Testis (tissue), 2 donors: ENCODE measurements at regions not wholly inside any gene's neighbourhood (a gene's known extent, or its start where the extent isn't known, plus 50 kb on each side); places are given as distances from the start of the nearest gene placed in this dataset.

ENCODE experiments used
- DNase-seq: peaks from one replicate; pipeline ENCODE4 v3.0.0-alpha.2; 2019
- H3K27ac ChIP-seq, 2 donors: fragments of 200-600 bp; sonication (generic); one replicate each; pipeline ENCODE4 v1.5.1; 2019
- H3K27me3 ChIP-seq: fragments of 200-600 bp; sonication (generic); one replicate; pipeline ENCODE4 v1.5.1; 2019
- H3K36me3 ChIP-seq: fragments of 200-600 bp; sonication (generic); one replicate; pipeline ENCODE4 v1.5.1; 2017; ENCODE audit warnings: low read depth; ENCODE audit errors: missing control alignments
- H3K4me1 ChIP-seq: fragments of 200-600 bp; sonication (generic); one replicate; pipeline ENCODE4 v1.5.1; 2019
- H3K4me3 ChIP-seq, 2 donors: fragments of 200-600 bp; sonication (generic); one replicate each; pipeline ENCODE4 v1.5.1; 2017 to 2019
- H3K9me3 ChIP-seq: fragments of 200-600 bp; sonication (generic); one replicate; pipeline ENCODE4 v1.5.1; 2017
- CTCF ChIP-seq, 3 experiments: fragments of 450-650 bp in 2 of 3; fragments of 200-600 bp in 1 of 3; sonication (generic) in 1 of 3; IDR thresholded peaks; one replicate each; pipeline ENCODE4 v1.5.1; 2016 to 2019; ENCODE audit warnings: antibody characterized with exemption in 3 of 3, mild to moderate bottlenecking in 2 of 3, moderate library complexity in 1 of 3
- POLR2A ChIP-seq: fragments of 450-650 bp; IDR thresholded peaks from one replicate; pipeline ENCODE4 v1.6.1; 2017; ENCODE audit warnings: antibody characterized with exemption, mild to moderate bottlenecking, moderate library complexity
- WGBS, 2 donors: methylation state at CpG; one replicate each; pipeline ENCODE4 v1.1.5; 2018; 5-methylcytosine and 5-hydroxymethylcytosine counted together
- intact Hi-C: fragments of 100-400 bp; cut with DNase I; formaldehyde crosslinking; loops from one replicate; pipeline ENCODE4 v1.15.1; 2023; ENCODE audit warnings: low total_unique reads

- TF ChIP-seq CTCF (IDR thresholded peaks at IDR 0.05), result no peak
- Histone ChIP-seq H3K27ac (no peak overlapping the region), H3K9me3 (no peaks in the 10 kb centered on the region), H3K4me3 (no peak overlapping the region), H3K36me3 (no peaks in the 10 kb centered on the region), H3K4me1 (no peaks in the 10 kb centered on the region), H3K27me3 (no peaks in the 10 kb centered on the region)
- intact Hi-C loops, result no loop called here
- 90 to 95% methylated on average over 2 of the region's 2 CpGs for WGBS, 2 donors
- no peak for DNase-seq
Measured at GRCh38 chr6:113047932-113048331, 700.8 kb downstream of the RFPL4B start.

- 51 to 64% methylated on average over 3 of the region's 3 CpGs for WGBS, 2 donors
- no peak overlapping the region for H3K4me3 ChIP-seq
- TF ChIP-seq POLR2A, result no peak
- no peak for TF ChIP-seq CTCF (IDR thresholded peaks at IDR 0.05)
Measured at GRCh38 chr6:113048741-113049140, 701.6 kb downstream of the RFPL4B start.

GRCh38 chr6:113049190-113049589 lies 702.1 kb downstream of the RFPL4B start:
- H3K4me3 ChIP-seq, result no peak overlapping the region
- H3K27ac ChIP-seq, result no peak overlapping the region
- H3K9me3 ChIP-seq, result no peaks in the 10 kb centered on the region
- no peaks in the 10 kb centered on the region for H3K4me1 ChIP-seq
- WGBS, 2 donors, result 40 to 45% methylated on average over 2 of the region's 2 CpGs
- no peak for TF ChIP-seq POLR2A
- no peak for TF ChIP-seq CTCF (IDR thresholded peaks at IDR 0.05)
- no peaks in the 10 kb centered on the region for H3K27me3 ChIP-seq
- intact Hi-C loops, result no loop called here
- no peaks in the 10 kb centered on the region for H3K36me3 ChIP-seq
- DNase-seq, result no peak

More at GRCh38 chr6:113048741-113049140, 701.6 kb downstream of the RFPL4B start:
- Histone ChIP-seq H3K36me3 (no peaks in the 10 kb centered on the region), H3K9me3 (no peaks in the 10 kb centered on the region), H3K27me3 (no peaks in the 10 kb centered on the region), H3K27ac (no peak overlapping the region), H3K4me1 (no peaks in the 10 kb centered on the region)
- intact Hi-C loops, result no loop called here
- no peak for DNase-seq

- WGBS, 2 donors, result 65 to 67% methylated on average over 6 of the region's 6 CpGs
Measured at GRCh38 chr6:113050010-113050858, 703.1 kb downstream of the RFPL4B start.

More at GRCh38 chr6:113050010-113050858, 703.1 kb downstream of the RFPL4B start:
- no peaks in the 10 kb centered on the region for H3K9me3 ChIP-seq
- no peak overlapping the region for H3K4me3 ChIP-seq
- intact Hi-C loops, result no loop called here
- no peak for DNase-seq
- no peaks in the 10 kb centered on the region for H3K36me3 ChIP-seq
- no peak overlapping the region for H3K27ac ChIP-seq
- H3K4me1 ChIP-seq, result no peaks in the 10 kb centered on the region
- no peaks in the 10 kb centered on the region for H3K27me3 ChIP-seq
- TF ChIP-seq CTCF (IDR thresholded peaks at IDR 0.05) (no peak), POLR2A (no peak)
